Neural progenitor cell (in vitro differentiated cells): ENCODE measurements at regions not wholly inside any gene's neighbourhood (a gene's known extent, or its start where the extent isn't known, plus 50 kb on each side); places are given as distances from the start of the nearest gene placed in this dataset.

Source experiments
- DNase-seq: peaks from one replicate; pipeline ENCODE4 v3.0.0-alpha.2; 2016; ENCODE audit warnings: low spot score
- H2AFZ ChIP-seq: fragments of 200-600 bp; sonication (generic); replicated peaks from 2 replicates; pipeline ENCODE4 v1.6.1; 2016; ENCODE audit warnings: antibody characterized with exemption
- H3F3A ChIP-seq: fragments of 200-600 bp; sonication (generic); 2 replicates; pipeline ENCODE4 v1.6.1; 2016; ENCODE audit warnings: antibody characterized with exemption, low read depth
- H3K27ac ChIP-seq: fragments of 200-600 bp; sonication (generic); 2 replicates; pipeline ENCODE4 v1.5.1; 2016; ENCODE audit warnings: mild to moderate bottlenecking
- H3K27me3 ChIP-seq: fragments of 200-600 bp; sonication (generic); 2 replicates; pipeline ENCODE4 v1.6.1; 2016; ENCODE audit warnings: mild to moderate bottlenecking, moderate library complexity
- H3K36me3 ChIP-seq: fragments of 200-600 bp; sonication (generic); 2 replicates; pipeline ENCODE4 v1.5.1; 2016
- H3K4me1 ChIP-seq: fragments of 200-600 bp; sonication (generic); 2 replicates; pipeline ENCODE4 v1.6.1; 2016; ENCODE audit warnings: mixed run types
- H3K4me2 ChIP-seq: fragments of 200-600 bp; sonication (generic); 2 replicates; pipeline ENCODE4 v1.6.1; 2016
- H3K4me3 ChIP-seq: fragments of 200-600 bp; sonication (generic); 2 replicates; pipeline ENCODE4 v1.5.1; 2016
- H3K79me2 ChIP-seq: fragments of 200-600 bp; sonication (generic); 2 replicates; pipeline ENCODE4 v1.6.1; 2016; ENCODE audit warnings: low read depth
- H3K9ac ChIP-seq: fragments of 200-600 bp; sonication (generic); 2 replicates; pipeline ENCODE4 v1.6.1; 2016
- H3K9me3 ChIP-seq: fragments of 200-600 bp; sonication (generic); 2 replicates; pipeline ENCODE4 v1.5.1; 2016; ENCODE audit warnings: low read depth
- H4K20me1 ChIP-seq: fragments of 200-600 bp; sonication (generic); 2 replicates; pipeline ENCODE4 v1.6.1; 2016; ENCODE audit warnings: low read depth
- H3K27ac Mint-ChIP-seq: 3 replicates; pipeline ENCODE4 v1.8.0; 2021; ENCODE audit warnings: mixed read lengths
- H3K27me3 Mint-ChIP-seq: 2 replicates; pipeline ENCODE4 v1.8.0; 2022; ENCODE audit warnings: low read depth, mild to moderate bottlenecking, inconsistent platforms, moderate library complexity, mixed read lengths; ENCODE audit not compliant: insufficient read depth
- H3K36me3 Mint-ChIP-seq: 3 replicates; pipeline ENCODE4 v1.8.0; 2021; ENCODE audit warnings: mixed read lengths
- H3K4me1 Mint-ChIP-seq: 3 replicates; pipeline ENCODE4 v1.8.0; 2021; ENCODE audit warnings: mixed read lengths
- H3K4me3 Mint-ChIP-seq: 3 replicates; pipeline ENCODE4 v1.8.0; 2021; ENCODE audit warnings: mild to moderate bottlenecking, moderate library complexity, mixed read lengths
- H3K9me3 Mint-ChIP-seq: 3 replicates; pipeline ENCODE4 v1.8.0; 2020; ENCODE audit warnings: mixed read lengths
- EZH2 ChIP-seq: fragments of 200-600 bp; sonication (generic); IDR thresholded peaks from 2 replicates; pipeline ENCODE4 v1.6.1; 2017; ENCODE audit warnings: antibody characterized with exemption, mild to moderate bottlenecking, moderate library complexity
- EZH2phosphoT487 ChIP-seq: fragments of 200-600 bp; sonication (generic); IDR thresholded peaks from 2 replicates; pipeline ENCODE4 v1.6.1; 2017; ENCODE audit warnings: antibody characterized with exemption
- TF ChIP-seq, protein P1 (sequence below): fragments of 200-600 bp; sonication (generic); IDR thresholded peaks from 2 replicates; pipeline ENCODE4 v1.5.1; 2017; ENCODE audit warnings: antibody characterized with exemption, mild to moderate bottlenecking

DNA sequence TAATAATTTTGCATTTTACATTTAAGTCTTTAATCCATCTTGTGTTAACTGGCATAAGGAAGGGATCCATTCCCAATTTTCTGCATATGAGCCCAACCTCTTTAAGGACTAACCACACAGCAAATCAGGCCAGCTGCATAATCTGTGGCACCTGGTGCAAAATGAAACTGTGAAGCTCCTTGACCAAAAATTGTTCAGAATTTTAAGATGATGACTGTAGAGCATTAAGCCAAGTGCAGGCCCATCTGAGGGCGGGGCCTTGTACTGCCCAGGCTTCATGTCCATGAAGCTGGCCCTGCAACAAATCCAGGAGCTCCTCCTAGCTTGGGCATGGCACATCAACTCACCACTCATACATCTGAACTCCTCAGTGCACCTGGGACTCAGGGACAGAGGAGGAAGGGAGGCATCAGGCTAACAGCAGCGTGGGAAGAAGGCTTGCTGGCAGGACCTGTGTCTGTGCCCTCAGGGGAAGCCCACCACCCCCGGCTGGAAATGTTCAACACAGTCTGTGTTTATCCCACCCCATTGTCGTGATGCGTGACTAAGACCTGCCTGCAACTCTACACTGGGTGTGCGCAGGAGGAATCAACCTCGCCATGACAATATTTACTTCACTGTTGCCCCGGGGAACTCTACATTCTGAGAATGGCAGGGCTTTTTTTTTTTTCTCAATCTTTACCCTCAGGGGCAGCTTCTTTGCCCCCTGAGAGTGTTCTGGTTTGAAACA is 128.9 kb upstream of the SIX2 start:
- Histone ChIP-seq H4K20me1 (no peaks in the 10 kb centered on the region), H3K9me3 (no peaks in the 10 kb centered on the region), H3K79me2 (no peaks in the 10 kb centered on the region), H3K9ac (no peak overlapping the region), H3K27me3 (no peaks in the 10 kb centered on the region), H3K4me3 (no peak overlapping the region), H2AFZ (peak overlapping the region; percentile 50), H3K4me2 (no peak overlapping the region), H3F3A (no peaks in the 10 kb centered on the region), H3K27ac (no peak overlapping the region), H3K4me1 (peaks cover 3% of the 10 kb centered on the region), H3K36me3 (no peaks in the 10 kb centered on the region)
- Mint-ChIP-seq H3K4me1 (peaks cover 6% of the 10 kb centered on the region), H3K9me3 (no peaks in the 10 kb centered on the region), H3K4me3 (no peak overlapping the region), H3K27me3 (peaks cover 5% of the 10 kb centered on the region), H3K36me3 (no peaks in the 10 kb centered on the region), H3K27ac (no peak overlapping the region)
- TF ChIP-seq EZH2phosphoT487, result no peak
- TF ChIP-seq EZH2, result no peak
- TF ChIP-seq, protein P1, sequence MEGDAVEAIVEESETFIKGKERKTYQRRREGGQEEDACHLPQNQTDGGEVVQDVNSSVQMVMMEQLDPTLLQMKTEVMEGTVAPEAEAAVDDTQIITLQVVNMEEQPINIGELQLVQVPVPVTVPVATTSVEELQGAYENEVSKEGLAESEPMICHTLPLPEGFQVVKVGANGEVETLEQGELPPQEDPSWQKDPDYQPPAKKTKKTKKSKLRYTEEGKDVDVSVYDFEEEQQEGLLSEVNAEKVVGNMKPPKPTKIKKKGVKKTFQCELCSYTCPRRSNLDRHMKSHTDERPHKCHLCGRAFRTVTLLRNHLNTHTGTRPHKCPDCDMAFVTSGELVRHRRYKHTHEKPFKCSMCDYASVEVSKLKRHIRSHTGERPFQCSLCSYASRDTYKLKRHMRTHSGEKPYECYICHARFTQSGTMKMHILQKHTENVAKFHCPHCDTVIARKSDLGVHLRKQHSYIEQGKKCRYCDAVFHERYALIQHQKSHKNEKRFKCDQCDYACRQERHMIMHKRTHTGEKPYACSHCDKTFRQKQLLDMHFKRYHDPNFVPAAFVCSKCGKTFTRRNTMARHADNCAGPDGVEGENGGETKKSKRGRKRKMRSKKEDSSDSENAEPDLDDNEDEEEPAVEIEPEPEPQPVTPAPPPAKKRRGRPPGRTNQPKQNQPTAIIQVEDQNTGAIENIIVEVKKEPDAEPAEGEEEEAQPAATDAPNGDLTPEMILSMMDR, result no peak
- no peak for DNase-seq

DNA sequence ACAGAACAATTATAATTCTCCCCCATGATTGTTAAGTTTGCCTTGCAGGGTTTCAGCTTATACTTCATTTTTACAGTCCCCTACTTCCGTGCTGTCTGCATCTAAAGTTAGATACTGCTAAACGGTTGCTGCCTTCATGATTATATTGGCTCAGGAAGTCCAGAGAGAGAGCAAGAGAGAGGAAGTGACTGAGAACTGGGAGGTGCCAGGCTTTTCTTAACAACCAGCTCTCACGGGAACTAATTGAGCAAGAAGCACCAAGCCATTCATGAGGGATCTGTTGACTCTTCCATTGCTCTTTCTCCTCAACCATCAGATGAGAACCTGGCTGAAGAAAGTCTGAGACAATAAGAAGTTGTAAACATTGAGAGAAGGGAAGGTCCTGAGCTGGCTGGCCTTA is 125.5 kb upstream of the SIX2 start:
- no peaks in the 10 kb centered on the region for H3K36me3 ChIP-seq
- H2AFZ ChIP-seq, result no peak overlapping the region
- no peaks in the 10 kb centered on the region for H4K20me1 ChIP-seq
- H3K27me3 Mint-ChIP-seq, result peaks cover 5% of the 10 kb centered on the region
- H3K27me3 ChIP-seq, result no peaks in the 10 kb centered on the region
- peaks cover 6% of the 10 kb centered on the region for H3K4me1 Mint-ChIP-seq
- H3K4me2 ChIP-seq, result no peak overlapping the region
- no peak overlapping the region for H3K9ac ChIP-seq
- no peaks in the 10 kb centered on the region for H3K9me3 ChIP-seq
- H3K27ac ChIP-seq, result no peak overlapping the region
- no peaks in the 10 kb centered on the region for H3K9me3 Mint-ChIP-seq
- no peaks in the 10 kb centered on the region for H3F3A ChIP-seq
- H3K36me3 Mint-ChIP-seq, result no peaks in the 10 kb centered on the region
- TF ChIP-seq, protein P1, result no peak
- TF ChIP-seq EZH2phosphoT487 (no peak), EZH2 (no peak)
- H3K27ac Mint-ChIP-seq, result no peak overlapping the region
- no peak overlapping the region for H3K4me3 Mint-ChIP-seq
- no peaks in the 10 kb centered on the region for H3K79me2 ChIP-seq
- H3K4me1 ChIP-seq, result peaks cover 3% of the 10 kb centered on the region
- no peak for DNase-seq
- H3K4me3 ChIP-seq, result no peak overlapping the region

DNA sequence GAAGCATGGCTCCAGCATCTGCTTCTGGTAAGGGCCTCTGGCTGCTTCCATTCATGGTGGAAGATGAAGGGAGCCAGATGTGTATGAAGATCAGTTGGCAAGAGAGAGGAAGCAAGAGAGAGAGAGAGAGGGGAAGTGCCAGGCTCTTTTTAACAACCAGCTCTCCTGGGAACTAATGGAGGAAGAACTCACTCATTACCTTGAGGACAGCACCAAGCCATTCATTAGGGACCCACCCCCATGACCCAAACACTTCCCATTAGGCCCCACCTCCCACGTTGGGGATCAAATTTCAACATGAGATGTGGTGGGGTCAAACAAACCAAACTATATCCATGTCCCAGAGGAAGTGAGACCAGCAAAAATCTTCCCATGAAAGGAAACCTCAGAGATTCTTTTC is 124.8 kb upstream of the SIX2 start:
- H4K20me1 ChIP-seq, result no peaks in the 10 kb centered on the region
- no peak overlapping the region for H2AFZ ChIP-seq
- no peaks in the 10 kb centered on the region for H3K79me2 ChIP-seq
- no peak overlapping the region for H3K4me3 Mint-ChIP-seq
- no peak overlapping the region for H3K9ac ChIP-seq
- no peak overlapping the region for H3K4me2 ChIP-seq
- H3K4me1 Mint-ChIP-seq, result peaks cover 6% of the 10 kb centered on the region
- no peak for DNase-seq
- H3F3A ChIP-seq, result no peaks in the 10 kb centered on the region
- no peak overlapping the region for H3K27ac ChIP-seq
- H3K4me1 ChIP-seq, result peaks cover 3% of the 10 kb centered on the region
- H3K9me3 Mint-ChIP-seq, result no peaks in the 10 kb centered on the region
- no peak overlapping the region for H3K27ac Mint-ChIP-seq
- H3K9me3 ChIP-seq, result no peaks in the 10 kb centered on the region
- no peaks in the 10 kb centered on the region for H3K36me3 Mint-ChIP-seq
- no peak overlapping the region for H3K4me3 ChIP-seq
- H3K27me3 ChIP-seq, result no peaks in the 10 kb centered on the region
- TF ChIP-seq EZH2 (no peak), EZH2phosphoT487 (no peak)
- TF ChIP-seq, protein P1, result no peak
- H3K27me3 Mint-ChIP-seq, result peaks cover 5% of the 10 kb centered on the region
- H3K36me3 ChIP-seq, result no peaks in the 10 kb centered on the region
